Heart left ventricle (tissue), 16 donors: ENCODE measurements at regions not wholly inside any gene's neighbourhood (a gene's known extent, or its start where the extent isn't known, plus 50 kb on each side); places are given as distances from the start of the nearest gene placed in this dataset.

Experiments used
- ATAC-seq, 4 donors: fragments of 200-7000 bp; cut with Tn5 transposase; one replicate each; pipeline ENCODE4 v1.9.1; 2020 to 2022; ENCODE audit warnings: moderate library complexity in 4 of 4, mild to moderate bottlenecking in 3 of 4, moderate number of reproducible peaks in 1 of 4
- DNase-seq, 5 donors: peaks; one replicate each; pipeline ENCODE4 v3.0.0-alpha.2; 2020
- H3K27ac ChIP-seq, 12 donors: fragments of 200-600 bp; sonication (generic) in 4 of 12; one replicate each; pipeline versions ENCODE4 v1.5.0 to v1.8.0; 2016 to 2022; ENCODE audit warnings: mild to moderate bottlenecking in 2 of 12
- H3K27me3 ChIP-seq, 9 donors: fragments of 200-600 bp; sonication (generic) in 2 of 9; one replicate each; pipeline versions ENCODE4 v1.5.1 to v1.8.0; 2016 to 2022; ENCODE audit warnings: mild to moderate bottlenecking in 3 of 9
- H3K36me3 ChIP-seq, 9 donors: fragments of 200-600 bp; sonication (generic) in 2 of 9; one replicate each; pipeline versions ENCODE4 v1.5.0 to v1.8.0; 2018 to 2022; ENCODE audit warnings: mild to moderate bottlenecking in 2 of 9
- H3K4me1 ChIP-seq, 12 donors: fragments of 200-600 bp; sonication (generic) in 4 of 12; one replicate each; pipeline versions ENCODE4 v1.5.0 to v1.8.0; 2016 to 2022; ENCODE audit warnings: mild to moderate bottlenecking in 3 of 12
- H3K4me3 ChIP-seq, 12 donors: fragments of 200-600 bp; sonication (generic) in 4 of 12; one replicate each; pipeline versions ENCODE4 v1.5.0 to v1.8.0; 2017 to 2022; ENCODE audit warnings: mild to moderate bottlenecking in 9 of 12, moderate library complexity in 4 of 12
- H3K9me3 ChIP-seq, 12 donors: fragments of 200-600 bp; sonication (generic) in 4 of 12; one replicate each; pipeline versions ENCODE4 v1.5.0 to v1.8.0; 2016 to 2022; ENCODE audit warnings: mild to moderate bottlenecking in 1 of 12
- POLR2A ChIP-seq, 2 donors: fragments of 450-650 bp; IDR thresholded peaks; one replicate each; pipeline ENCODE4 v1.6.1; 2017; ENCODE audit warnings: antibody characterized with exemption in 2 of 2, mild to moderate bottlenecking in 2 of 2, moderate library complexity in 2 of 2
- WGBS, 4 donors: extraction: QIAGEN DNeasy Blood & Tissue Kit in 2 of 4; methylation state at CpG; one replicate each; pipeline versions ENCODE4 v1.1.5 to v1.1.7; 2013 to 2018; 5-methylcytosine and 5-hydroxymethylcytosine counted together
- intact Hi-C, 10 donors: fragments of 100-400 bp; cut with DNase I; formaldehyde crosslinking; loops; one replicate each; pipeline versions ENCODE4 v1.11.1 to v1.14.2; 2022
- TF ChIP-seq, protein P1 (sequence below), 12 donors: fragments of 200-600 bp; sonication (generic) in 4 of 12; IDR thresholded peaks; one replicate each; pipeline versions ENCODE4 v1.5.0 to v1.8.0; 2018 to 2022; ENCODE audit warnings: antibody characterized with exemption in 12 of 12, mild to moderate bottlenecking in 5 of 12
- donor health status: ischemic (EF 13 %, LVEDD 7.1; RV severe dilation, severe dysfunction).
- donor health status: healthy with polysubstance abuse.
- donor health status: DM: no; HTN: yes; CAD: no.
- donor health status: DM: no; HTN: no; CAD: no.
- donor health status: ischemic (EF 25% LVEDD 6.9; RV normal size, moderate dysfunction).
- donor health status: ischemic (EF 25% LVEDD 5.7; RV mildly dilated, moderate dysfunction).
- donor health status: healthy.
- donor health status: DM: yes; HTN: yes; CAD: no.
- donor health status: ischemic (EF 35%, LVEDD 5.7; RV mildly dilated, moderate dysfunction).
- donor health status: nonischemic (EF 11% LVEDD 7.7; RV severe dilation, severe dysfunction).
- donor health status: DM: yes; HTN: yes; CAD: no.
- donor health status: PGD.
- donor health status: ischemic (EF 29% LVEDD 5.4; RV normal size, mild dysfunction).
- donor health status: nonischemic (EF 23%, LVEDD 6.1; RV moderate dilation, normal function).

DNA sequence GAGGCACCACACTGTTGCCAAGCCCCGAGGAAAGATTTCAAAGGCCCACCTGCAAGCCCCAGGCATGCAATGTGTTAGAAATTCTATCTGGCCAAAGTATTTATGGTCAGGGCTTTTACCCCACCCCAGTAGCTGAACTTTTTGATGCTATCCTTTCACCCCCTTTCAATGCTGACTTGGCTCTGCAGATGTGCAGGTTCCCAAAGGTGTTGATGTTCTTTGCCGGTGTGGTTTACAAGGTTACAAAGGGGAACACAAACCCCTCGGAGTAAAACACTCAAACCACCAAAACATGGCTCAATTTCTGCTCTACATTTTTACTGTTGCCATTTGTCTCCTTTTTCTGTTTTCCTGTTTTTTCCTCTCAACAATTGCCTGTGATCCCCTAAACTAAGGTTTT lies 145.4 kb upstream of the BNIP2 start:
- H3K4me3 ChIP-seq: no peak overlapping the region
- no peaks in the 10 kb centered on the region for H3K36me3 ChIP-seq
- H3K4me1 ChIP-seq: no peaks in the 10 kb centered on the region
- H3K27me3 ChIP-seq: peaks cover 0 to 20% (median 0%) of the 10 kb centered on the region in 9 donors
- 71 to 79% (median 72%) methylated on average over 3 of the region's 3 CpGs for whole genome bisulfite sequencing, 4 donors
- H3K27ac ChIP-seq: no peak overlapping the region
- DNase-seq (no peak), ATAC-seq (no peak)
- no peak for TF ChIP-seq POLR2A (IDR thresholded peaks at IDR 0.05)
- TF ChIP-seq, protein P1, sequence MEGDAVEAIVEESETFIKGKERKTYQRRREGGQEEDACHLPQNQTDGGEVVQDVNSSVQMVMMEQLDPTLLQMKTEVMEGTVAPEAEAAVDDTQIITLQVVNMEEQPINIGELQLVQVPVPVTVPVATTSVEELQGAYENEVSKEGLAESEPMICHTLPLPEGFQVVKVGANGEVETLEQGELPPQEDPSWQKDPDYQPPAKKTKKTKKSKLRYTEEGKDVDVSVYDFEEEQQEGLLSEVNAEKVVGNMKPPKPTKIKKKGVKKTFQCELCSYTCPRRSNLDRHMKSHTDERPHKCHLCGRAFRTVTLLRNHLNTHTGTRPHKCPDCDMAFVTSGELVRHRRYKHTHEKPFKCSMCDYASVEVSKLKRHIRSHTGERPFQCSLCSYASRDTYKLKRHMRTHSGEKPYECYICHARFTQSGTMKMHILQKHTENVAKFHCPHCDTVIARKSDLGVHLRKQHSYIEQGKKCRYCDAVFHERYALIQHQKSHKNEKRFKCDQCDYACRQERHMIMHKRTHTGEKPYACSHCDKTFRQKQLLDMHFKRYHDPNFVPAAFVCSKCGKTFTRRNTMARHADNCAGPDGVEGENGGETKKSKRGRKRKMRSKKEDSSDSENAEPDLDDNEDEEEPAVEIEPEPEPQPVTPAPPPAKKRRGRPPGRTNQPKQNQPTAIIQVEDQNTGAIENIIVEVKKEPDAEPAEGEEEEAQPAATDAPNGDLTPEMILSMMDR (IDR thresholded peaks at IDR 0.05): no peak
- intact Hi-C loops: no loop called here
- H3K9me3 ChIP-seq: no peaks in the 10 kb centered on the region

- WGBS, 4 donors: 79 to 91% (median 85%) methylated on average over 3 of the region's 3 CpGs
- H3K36me3 ChIP-seq: no peaks in the 10 kb centered on the region
- H3K27me3 ChIP-seq: peaks cover 0 to 15% (median 0%) of the 10 kb centered on the region in 9 donors
- no peaks in the 10 kb centered on the region for H3K9me3 ChIP-seq
- no peak for ATAC-seq
- no peaks in the 10 kb centered on the region for H3K4me1 ChIP-seq
- no peak for TF ChIP-seq POLR2A (IDR thresholded peaks at IDR 0.05)
- TF ChIP-seq, protein P1 (IDR thresholded peaks at IDR 0.05): no peak
- intact Hi-C loops: no loop called here
- no peak overlapping the region for H3K4me3 ChIP-seq
- DNase-seq: no peak
- no peak overlapping the region for H3K27ac ChIP-seq
Measured at GRCh38 chr15:59833366-59833765, 144.2 kb upstream of the BNIP2 start.

- WGBS, 4 donors: 87 to 98% (median 94%) methylated on average over 5 of the region's 5 CpGs
- intact Hi-C loops: no loop called here
- DNase-seq: no peak
- peaks cover 0 to 6% (median 0%) of the 10 kb centered on the region in 9 donors for H3K27me3 ChIP-seq
- no peak for ATAC-seq
- TF ChIP-seq POLR2A (IDR thresholded peaks at IDR 0.05): no peak
- TF ChIP-seq, protein P1 (IDR thresholded peaks at IDR 0.05): no peak
- no peaks in the 10 kb centered on the region for H3K4me1 ChIP-seq
- no peaks in the 10 kb centered on the region for H3K36me3 ChIP-seq
- H3K27ac ChIP-seq: no peak overlapping the region
- no peaks in the 10 kb centered on the region for H3K9me3 ChIP-seq
- H3K4me3 ChIP-seq: no peak overlapping the region
Measured at GRCh38 chr15:59830873-59831272, 141.8 kb upstream of the BNIP2 start.

DNA sequence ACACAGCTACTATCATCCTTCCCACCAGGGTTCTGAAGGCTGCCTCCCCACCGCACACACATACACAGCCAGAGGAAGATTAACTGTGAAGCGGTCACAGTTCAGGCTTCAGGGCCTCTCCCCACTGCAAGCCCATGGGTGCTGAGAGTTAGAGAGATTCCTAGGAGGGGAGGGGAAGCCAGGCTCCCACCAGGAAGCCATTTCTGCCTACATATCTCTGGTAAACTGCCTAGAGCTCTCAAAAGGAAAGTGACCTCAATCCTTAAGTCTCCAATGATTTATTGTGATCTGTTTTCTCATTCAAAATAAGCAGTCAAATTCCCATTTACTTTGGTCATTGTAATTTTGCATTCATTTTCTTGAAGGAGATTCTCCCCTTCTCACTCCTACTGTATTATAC lies 141.0 kb upstream of the BNIP2 start:
- H3K4me1 ChIP-seq: no peaks in the 10 kb centered on the region
- H3K27ac ChIP-seq: no peak overlapping the region
- H3K4me3 ChIP-seq: no peak overlapping the region
- H3K27me3 ChIP-seq: peaks cover 0 to 6% (median 0%) of the 10 kb centered on the region in 9 donors
- TF ChIP-seq, protein P1 (IDR thresholded peaks at IDR 0.05): no peak
- TF ChIP-seq POLR2A (IDR thresholded peaks at IDR 0.05): no peak
- no peak for ATAC-seq
- intact Hi-C loops: no loop called here
- H3K9me3 ChIP-seq: peaks cover 0 to 1% (median 0%) of the 10 kb centered on the region in 12 donors
- H3K36me3 ChIP-seq: no peaks in the 10 kb centered on the region
- DNase-seq: no peak
- WGBS, 4 donors: 74 to 91% (median 88%) methylated on average over 2 of the region's 2 CpGs
